Natural killer cell (primary cell): ENCODE measurements at regions not wholly inside any gene's neighbourhood (a gene's known extent, or its start where the extent isn't known, plus 50 kb on each side); places are given as distances from the start of the nearest gene placed in this dataset.

Source experiments
- ATAC-seq, 3 donors: fragments of 150-1000 bp in 2 of 3; fragments of 200-7000 bp in 1 of 3; cut with Tn5 transposase; 1 replicate in 1 of 3; 2 replicates in 2 of 3; pipeline ENCODE4 v1.10.0; 2021; ENCODE audit warnings: mild to moderate bottlenecking in 2 of 3, moderate library complexity in 2 of 3
- DNase-seq, 2 donors: peaks; one replicate each; pipeline versions ENCODE4 v3.0.0 to v3.0.0-alpha.2; 2013 to 2021; ENCODE audit warnings: mixed read lengths in 1 of 2
- H3K27ac ChIP-seq: one replicate; pipeline ENCODE4 v1.5.1; 2013; ENCODE audit warnings: mild to moderate bottlenecking, low read length
- H3K27me3 ChIP-seq: one replicate; pipeline ENCODE4 v1.6.1; 2013; ENCODE audit warnings: low read length; ENCODE audit not compliant: control insufficient read depth, insufficient read depth
- H3K36me3 ChIP-seq: one replicate; pipeline ENCODE4 v1.6.1; 2013; ENCODE audit warnings: low read length; ENCODE audit not compliant: control insufficient read depth, insufficient read depth
- H3K4me1 ChIP-seq: one replicate; pipeline ENCODE4 v1.6.1; 2013; ENCODE audit warnings: low read length; ENCODE audit not compliant: control insufficient read depth, insufficient read depth
- H3K4me3 ChIP-seq: one replicate; pipeline ENCODE4 v1.5.1; 2013; ENCODE audit warnings: low read length
- H3K9me3 ChIP-seq: one replicate; pipeline ENCODE4 v1.6.1; 2013; ENCODE audit warnings: low read length; ENCODE audit not compliant: control insufficient read depth, insufficient read depth
- H3K27ac Mint-ChIP-seq, 2 donors: one replicate each; pipeline ENCODE4 v1.8.0; 2022; ENCODE audit warnings: mild to moderate bottlenecking in 2 of 2, mixed read lengths in 2 of 2, moderate library complexity in 1 of 2
- H3K27me3 Mint-ChIP-seq, 2 donors: one replicate each; pipeline ENCODE4 v1.8.0; 2022; ENCODE audit warnings: low read depth in 2 of 2, mixed read lengths in 2 of 2
- H3K36me3 Mint-ChIP-seq: one replicate; pipeline ENCODE4 v1.8.0; 2022; ENCODE audit warnings: mixed read lengths
- H3K4me1 Mint-ChIP-seq, 2 donors: one replicate each; pipeline ENCODE4 v1.8.0; 2022; ENCODE audit warnings: mixed read lengths in 2 of 2
- H3K4me3 Mint-ChIP-seq: one replicate; pipeline ENCODE4 v1.8.0; 2022; ENCODE audit warnings: mild to moderate bottlenecking, moderate library complexity, mixed read lengths
- H3K9me3 Mint-ChIP-seq, 2 donors: one replicate each; pipeline ENCODE4 v1.8.0; 2022; ENCODE audit warnings: mixed read lengths in 2 of 2
- CTCF ChIP-seq: fragments of 200-600 bp; IDR thresholded peaks from one replicate; pipeline ENCODE4 v1.8.0; 2022; ENCODE audit warnings: antibody characterized with exemption
- WGBS: methylation state at CpG from one replicate; pipeline ENCODE4 v1.1.7; 2013; ENCODE audit warnings: missing lambda C conversion rate; ENCODE audit not compliant: insufficient coverage; 5-methylcytosine and 5-hydroxymethylcytosine counted together
- intact Hi-C: fragments of 100-400 bp; cut with micrococcal nuclease; formaldehyde crosslinking; loops from one replicate; pipeline ENCODE4 v1.14.2; 2022

GRCh38 chr4:121269001-121269400 lies 104.9 kb upstream of the TNIP3 start:
- Histone ChIP-seq H3K27me3 (no peaks in the 10 kb centered on the region), H3K27ac (no peak overlapping the region), H3K36me3 (no peaks in the 10 kb centered on the region), H3K9me3 (no peaks in the 10 kb centered on the region), H3K4me3 (no peak overlapping the region), H3K4me1 (no peaks in the 10 kb centered on the region)
- Mint-ChIP-seq H3K27ac (no peak overlapping the region), H3K9me3 (no peaks in the 10 kb centered on the region), H3K4me3 (no peak overlapping the region), H3K27me3 (peaks cover 5 to 7% of the 10 kb centered on the region in 2 donors), H3K36me3 (no peaks in the 10 kb centered on the region), H3K4me1 (no peaks in the 10 kb centered on the region)
- no peak for ATAC-seq
- 86% methylated on average over 1 of the region's 1 CpG for WGBS
- intact Hi-C loops = no loop called here
- no peak for TF ChIP-seq CTCF
- DNase-seq = no peak

- H3K36me3 Mint-ChIP-seq = no peaks in the 10 kb centered on the region
- no peak for DNase-seq
- intact Hi-C loops = no loop called here
Observed at GRCh38 chr4:121266982-121267381, 102.9 kb upstream of the TNIP3 start.

GRCh38 chr4:121256887-121257466 lies 92.9 kb upstream of the TNIP3 start:
- no peaks in the 10 kb centered on the region for H3K36me3 Mint-ChIP-seq
- H3K27ac Mint-ChIP-seq = peak overlapping the region; percentile 96 to 98
- Histone ChIP-seq H3K36me3 (no peaks in the 10 kb centered on the region), H3K27ac (peak overlapping the region; percentile 68), H3K9me3 (no peaks in the 10 kb centered on the region), H3K4me3 (no peak overlapping the region), H3K4me1 (peaks cover 33% of the 10 kb centered on the region), H3K27me3 (no peaks in the 10 kb centered on the region)
- TF ChIP-seq CTCF = no peak
- intact Hi-C loops = no loop called here
- H3K27me3 Mint-ChIP-seq = peaks cover 0 to under 1% of the 10 kb centered on the region in 2 donors
- peaks cover 49 to 53% of the 10 kb centered on the region in 2 donors for H3K4me1 Mint-ChIP-seq
- no peak overlapping the region for H3K4me3 Mint-ChIP-seq
- no peak for ATAC-seq
- H3K9me3 Mint-ChIP-seq = no peaks in the 10 kb centered on the region
- 85% methylated on average over 2 of the region's 3 CpGs for WGBS
- no peak for DNase-seq

More at GRCh38 chr4:121266982-121267381, 102.9 kb upstream of the TNIP3 start:
- ATAC-seq = no peak
- no peak overlapping the region for H3K4me3 Mint-ChIP-seq
- WGBS = 55% methylated on average over 3 of the region's 3 CpGs
- no peaks in the 10 kb centered on the region for H3K27me3 ChIP-seq
- no peaks in the 10 kb centered on the region for H3K4me1 ChIP-seq
- no peak overlapping the region for H3K4me3 ChIP-seq
- H3K4me1 Mint-ChIP-seq = peaks cover 0 to 4% of the 10 kb centered on the region in 2 donors
- H3K9me3 ChIP-seq = no peaks in the 10 kb centered on the region
- no peak for TF ChIP-seq CTCF
- no peaks in the 10 kb centered on the region for H3K9me3 Mint-ChIP-seq
- no peak overlapping the region for H3K27ac ChIP-seq
- H3K36me3 ChIP-seq = no peaks in the 10 kb centered on the region
- H3K27ac Mint-ChIP-seq = no peak overlapping the region
- H3K27me3 Mint-ChIP-seq = peaks cover 7 to 8% of the 10 kb centered on the region in 2 donors
